ENCODE measurements at regions not wholly inside any gene's neighbourhood (a gene's known extent, or its start where the extent isn't known, plus 50 kb on each side); places are given as distances from the start of the nearest gene placed in this dataset.
"Not testable (repeated sequence)": the region's sequence is repeated elsewhere in the genome, so short reads cannot be mapped to it uniquely, and the experiment has no call there.

- Histone ChIP-seq H3K4me1 (ENCODE audit: control insufficient read depth, insufficient read depth, low read length) (no peaks in the 10 kb centered on the region), H3K36me3 (ENCODE audit: control insufficient read depth, insufficient read depth, low read length) (no peaks in the 10 kb centered on the region), H3K4me3 (ENCODE audit: low read depth in 2 of 2, low read length in 2 of 2) (no peak overlapping the region), H3K27me3 (ENCODE audit: control insufficient read depth, insufficient read depth, low read length) (no peaks in the 10 kb centered on the region), H3K27ac (ENCODE audit: low read length) (no peak overlapping the region), H3K9me3 (ENCODE audit: control insufficient read depth, insufficient read depth, low read depth, low read length) (no peaks in the 10 kb centered on the region)
- ATAC-seq (no peak), DNase-seq (ENCODE audit: low read depth, low spot score) (no peak)
- intact Hi-C loops (cut with micrococcal nuclease; ENCODE audit: unreplicated experiment) (no loop called here), in situ Hi-C loops (cut with HindIII; ENCODE audit: low pct_unique_long_range_greater_than_20kb, low sequenced_read_pairs) (no loop called here)
- ChIA-PET CTCF (no interaction called here), POLR2A (no interaction called here)
- TF ChIP-seq CTCF (IDR thresholded peaks at IDR 0.05) (no peak), TCF7L2 (IDR thresholded peaks at IDR 0.05; ENCODE audit: low read depth, low read length) (no peak), REST (IDR thresholded peaks at IDR 0.05; ENCODE audit: insufficient read depth in 1 of 2, low read depth in 2 of 2, low read length in 1 of 2) (no peak), SIN3A (IDR thresholded peaks at IDR 0.05; ENCODE audit: borderline replicate concordance, insufficient read depth, low read depth, low read length) (no peak), POLR2AphosphoS5 (IDR thresholded peaks at IDR 0.05; ENCODE audit: low read depth, low read length) (no peak)
- no TSS peak for BruUV-seq (replicated peaks)
These were observed 189.1 kb upstream of the FAT3 start for GRCh38 chr11:92035488-92035887.

GRCh38 chr11:92027136-92027535 is 197.5 kb upstream of the FAT3 start:
- H3K36me3 ChIP-seq (ENCODE audit: control insufficient read depth, insufficient read depth, low read length); ATAC-seq; in situ Hi-C loops (cut with HindIII; ENCODE audit: low pct_unique_long_range_greater_than_20kb, low sequenced_read_pairs); DNase-seq (ENCODE audit: low read depth, low spot score); H3K27ac ChIP-seq (ENCODE audit: low read length); CTCF ChIA-PET; H3K4me1 ChIP-seq (ENCODE audit: control insufficient read depth, insufficient read depth, low read length); intact Hi-C loops (cut with micrococcal nuclease; ENCODE audit: unreplicated experiment); BruUV-seq (replicated peaks); H3K9me3 ChIP-seq (ENCODE audit: control insufficient read depth, insufficient read depth, low read depth, low read length); H3K27me3 ChIP-seq (ENCODE audit: control insufficient read depth, insufficient read depth, low read length); POLR2A ChIA-PET; H3K4me3 ChIP-seq (ENCODE audit: low read depth in 2 of 2, low read length in 2 of 2): not testable (repeated sequence)

GRCh38 chr11:92026664-92027063 is 198.0 kb upstream of the FAT3 start:
- Histone ChIP-seq H3K4me3 (ENCODE audit: low read depth in 2 of 2, low read length in 2 of 2) (no peak overlapping the region), H3K27me3 (ENCODE audit: control insufficient read depth, insufficient read depth, low read length) (no peaks in the 10 kb centered on the region), H3K9me3 (ENCODE audit: control insufficient read depth, insufficient read depth, low read depth, low read length) (0 out of 2 replicates have a peak, but pooled peaks cover 2% of the 10 kb centered on the region), H3K36me3 (ENCODE audit: control insufficient read depth, insufficient read depth, low read length) (no peaks in the 10 kb centered on the region), H3K27ac (ENCODE audit: low read length) (no peak overlapping the region), H3K4me1 (ENCODE audit: control insufficient read depth, insufficient read depth, low read length) (no peaks in the 10 kb centered on the region)
- intact Hi-C loops (cut with micrococcal nuclease; ENCODE audit: unreplicated experiment) (no loop called here), in situ Hi-C loops (cut with HindIII; ENCODE audit: low pct_unique_long_range_greater_than_20kb, low sequenced_read_pairs) (no loop called here)
- no peak for TF ChIP-seq POLR2AphosphoS5 (IDR thresholded peaks at IDR 0.05; ENCODE audit: low read depth, low read length)
- TF ChIP-seq SIN3A (IDR thresholded peaks at IDR 0.05; ENCODE audit: borderline replicate concordance, insufficient read depth, low read depth, low read length) = no peak
- no peak for TF ChIP-seq CTCF (IDR thresholded peaks at IDR 0.05)
- TF ChIP-seq REST (IDR thresholded peaks at IDR 0.05; ENCODE audit: insufficient read depth in 1 of 2, low read depth in 2 of 2, low read length in 1 of 2) = no peak
- TF ChIP-seq TCF7L2 (IDR thresholded peaks at IDR 0.05; ENCODE audit: low read depth, low read length) = no peak
- POLR2A ChIA-PET = no interaction called here
- CTCF ChIA-PET = no interaction called here
- DNase-seq (ENCODE audit: low read depth, low spot score) (no peak), ATAC-seq (no peak)
- BruUV-seq (replicated peaks) = no TSS peak
